ENCODE measurements at regions not wholly inside any gene's neighbourhood (a gene's known extent, or its start where the extent isn't known, plus 50 kb on each side); places are given as distances from the start of the nearest gene placed in this dataset.

DNA sequence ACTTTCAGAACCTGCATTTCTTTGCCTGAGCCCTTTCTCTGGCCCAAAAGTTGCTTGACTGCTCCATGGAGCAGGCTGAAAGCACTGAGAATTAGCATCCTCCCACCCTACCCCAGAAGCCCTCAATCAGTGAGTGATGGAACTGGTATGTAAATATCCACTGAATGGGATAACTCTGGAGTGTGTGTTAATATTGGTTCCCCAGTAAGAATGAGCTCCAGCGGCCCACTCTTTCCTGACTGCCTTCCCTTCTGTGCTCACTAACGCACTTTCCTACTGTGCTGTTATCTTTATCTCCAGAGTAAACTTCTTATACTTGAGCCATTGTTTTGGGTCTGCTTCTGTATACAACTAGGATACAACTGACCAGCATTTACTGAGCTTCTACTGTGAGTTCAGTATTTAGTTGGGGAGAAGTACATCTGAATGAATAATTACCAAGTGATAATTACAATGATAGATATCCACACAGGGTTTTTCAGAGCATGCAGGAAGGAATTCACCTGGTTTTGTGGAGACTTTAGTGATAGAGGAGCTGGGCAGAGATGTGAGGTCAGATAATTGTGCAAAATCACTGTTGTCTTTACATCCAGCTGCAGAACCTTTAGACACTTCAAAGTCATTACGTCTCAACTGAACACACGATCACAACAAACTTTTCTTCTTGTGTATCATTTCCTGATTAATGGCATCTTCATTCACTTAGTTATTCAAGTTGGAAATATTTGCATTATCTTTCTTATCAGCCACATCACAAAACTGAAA lies 149.2 kb upstream of the BTG1 start:
- DNase-seq (ENCODE audit: low read depth in 4 of 4, low spot score in 3 of 4), result no peak

DNA sequence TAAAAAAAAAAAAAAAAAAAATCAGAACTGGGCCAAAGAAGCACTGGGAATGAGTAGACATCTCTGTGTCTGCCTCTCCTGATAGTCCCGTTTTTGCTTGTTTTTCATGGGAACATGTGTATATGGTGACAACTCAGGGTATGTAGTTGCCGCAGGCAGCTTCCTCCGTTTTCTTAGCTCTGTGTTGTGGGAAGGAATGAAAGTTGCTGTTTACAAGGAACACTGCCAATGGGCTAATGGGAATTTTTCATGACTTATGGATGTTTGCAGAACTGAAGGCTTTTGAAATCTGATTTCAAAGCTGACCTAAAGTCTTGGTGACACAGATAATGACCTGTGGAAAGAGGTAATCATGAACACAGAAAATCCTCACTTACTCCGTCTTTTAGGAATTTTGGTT lies 146.4 kb upstream of the BTG1 start:
- no peak for DNase-seq (ENCODE audit: low read depth in 4 of 4, low spot score in 3 of 4)

DNA sequence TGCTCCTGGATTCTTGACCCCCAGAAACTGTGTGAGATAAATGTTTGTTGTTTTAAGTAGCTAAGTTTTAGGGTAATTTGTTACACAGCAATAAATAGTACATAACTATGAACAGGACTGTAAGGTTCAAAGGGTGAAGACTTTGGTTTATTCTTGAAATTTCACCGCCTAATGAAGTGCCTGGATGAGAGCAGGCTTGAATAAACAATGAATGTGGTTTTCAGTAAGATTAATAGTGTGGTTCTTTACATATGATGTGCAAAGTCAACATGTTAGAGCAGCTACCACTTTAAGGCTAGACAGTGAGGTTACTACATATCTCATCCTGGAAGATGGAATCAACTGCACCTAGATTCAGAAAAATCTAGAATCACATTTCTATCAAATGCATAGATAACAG lies 145.2 kb upstream of the BTG1 start:
- DNase-seq (ENCODE audit: low read depth in 4 of 4, low spot score in 3 of 4), result no peak

DNA sequence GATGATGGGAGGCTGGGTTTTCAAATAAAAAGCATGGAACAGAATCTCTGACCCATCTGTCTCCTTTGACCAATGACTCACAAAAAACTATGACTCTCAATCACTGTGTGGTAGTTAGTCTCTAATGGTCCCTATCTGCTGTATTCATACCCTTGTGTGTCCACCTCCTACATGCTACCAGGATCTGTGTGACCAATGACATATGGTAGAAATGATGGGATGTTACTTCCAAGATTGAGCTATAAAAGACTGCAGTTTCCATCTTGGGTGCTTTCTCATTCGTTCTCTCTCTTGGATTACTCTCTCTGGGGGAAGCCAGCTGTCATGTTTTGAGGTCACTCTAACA lies 144.7 kb upstream of the BTG1 start:
- DNase-seq (ENCODE audit: low read depth in 4 of 4, low spot score in 3 of 4), result no peak

DNA sequence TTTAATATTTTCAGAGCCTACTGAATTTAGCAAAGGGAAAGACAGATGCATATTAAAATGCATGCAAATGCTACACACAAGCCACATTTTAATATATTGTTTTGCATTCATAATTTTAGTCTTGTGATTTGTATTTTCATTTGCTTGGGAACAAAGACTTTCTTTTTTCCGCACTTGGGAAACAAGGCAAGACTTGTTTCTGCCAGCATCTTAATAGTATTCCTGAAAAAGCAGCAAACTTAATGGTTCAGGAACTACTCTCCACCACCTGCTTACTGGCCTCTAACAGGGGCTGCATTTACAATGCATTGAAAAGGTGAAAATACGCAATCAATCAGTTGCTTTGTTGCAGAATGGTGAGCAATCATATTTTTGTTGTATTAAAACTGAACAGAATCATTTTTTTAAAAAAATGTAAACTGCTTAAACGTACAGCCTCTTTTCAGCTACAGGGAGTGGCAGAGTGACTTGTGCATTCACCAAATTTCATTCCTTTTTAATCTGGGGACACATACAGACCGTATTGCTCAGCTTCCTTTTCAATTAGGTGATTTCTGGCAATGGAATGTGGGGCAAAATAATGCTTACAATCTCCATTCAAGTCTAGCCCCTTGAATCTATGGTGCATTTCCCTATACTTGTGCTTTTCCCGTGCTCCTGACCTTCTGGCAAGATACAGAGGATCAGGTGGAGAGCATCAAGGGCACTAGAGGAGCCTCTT lies 144.1 kb upstream of the BTG1 start:
- no peak for DNase-seq (ENCODE audit: low read depth in 4 of 4, low spot score in 3 of 4)

DNA sequence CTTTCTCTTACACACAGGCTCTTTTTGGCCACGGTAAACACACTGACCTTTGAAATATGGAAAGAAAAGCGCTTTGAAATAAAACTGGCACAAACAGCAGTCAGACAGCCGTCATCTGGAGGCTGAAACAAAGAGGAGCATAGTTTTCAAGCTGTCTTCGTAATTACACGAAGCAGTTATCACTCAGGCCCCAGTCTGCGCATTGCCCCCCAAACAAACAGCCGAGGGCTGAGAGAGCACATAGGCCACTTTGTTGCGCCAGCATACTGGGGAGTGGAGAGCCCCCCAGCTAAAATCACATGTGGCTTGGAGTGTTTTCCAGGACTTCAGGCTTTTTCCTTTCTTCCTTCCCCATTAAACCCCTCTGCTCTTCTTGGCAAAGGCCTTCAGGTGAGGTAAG lies 142.9 kb upstream of the BTG1 start:
- DNase-seq (ENCODE audit: low read depth in 4 of 4, low spot score in 3 of 4), result no peak

DNA sequence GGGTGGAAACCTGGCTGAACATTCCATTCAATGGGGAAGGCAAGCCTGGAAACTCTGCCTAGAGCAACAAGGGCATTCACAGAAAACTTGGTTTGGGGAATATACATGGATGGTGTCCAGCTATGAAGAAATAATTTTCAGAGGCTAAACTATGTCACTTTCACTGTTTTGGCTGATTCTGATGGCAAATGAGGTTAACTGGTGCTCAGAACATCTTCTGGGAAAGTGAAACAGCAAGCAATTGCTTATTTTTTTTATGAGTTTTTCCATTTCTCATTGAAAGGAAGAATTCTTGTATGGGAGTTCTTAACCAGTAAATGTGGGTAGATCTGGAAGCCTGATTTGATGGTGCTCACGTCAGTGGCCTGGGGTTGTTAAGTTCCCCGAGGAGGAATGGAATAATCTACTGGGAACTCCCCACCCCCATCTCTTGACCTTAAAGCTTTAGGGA lies 132.8 kb upstream of the BTG1 start:
- DNase-seq (ENCODE audit: low read depth in 4 of 4, low spot score in 3 of 4), result no peak

DNA sequence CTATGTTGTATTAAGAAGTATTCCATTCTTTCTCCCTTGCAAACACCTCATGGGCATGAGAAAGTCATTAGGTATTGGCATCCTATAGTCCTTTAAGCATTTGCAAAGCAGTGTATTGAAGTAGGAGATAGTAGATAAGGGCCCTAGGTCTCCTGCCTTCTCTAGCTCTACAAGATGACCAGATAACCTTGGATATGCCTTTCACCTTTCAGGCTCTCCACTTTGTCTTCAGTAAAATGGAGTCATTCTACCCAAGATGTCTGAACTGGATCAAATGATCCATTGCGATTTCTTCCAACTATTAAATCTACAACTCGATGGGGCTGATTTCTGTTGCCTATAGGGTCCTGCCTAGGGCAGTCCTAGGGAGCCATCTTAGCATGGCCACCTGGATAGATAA lies 132.1 kb upstream of the BTG1 start:
- no peak for DNase-seq (ENCODE audit: low read depth in 4 of 4, low spot score in 3 of 4)

DNA sequence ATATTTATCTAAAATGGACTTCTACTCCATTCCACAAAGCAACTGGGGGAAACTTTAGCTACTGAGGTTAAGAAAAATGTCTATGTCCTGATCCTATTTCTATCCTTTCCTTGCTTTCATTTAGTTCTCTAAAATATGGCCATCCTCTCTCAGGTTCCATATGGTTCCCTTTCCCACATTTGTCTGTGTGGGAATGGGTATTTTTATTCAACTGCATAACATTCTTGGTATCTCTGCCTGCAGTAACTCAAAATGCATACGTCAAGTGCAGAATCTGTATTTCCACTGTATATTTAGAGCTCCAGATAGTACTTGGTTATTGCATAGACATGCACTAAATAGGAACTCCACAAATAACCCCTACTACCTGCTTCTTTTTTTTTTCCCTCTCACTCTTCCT lies 130.6 kb upstream of the BTG1 start:
- no peak for DNase-seq (ENCODE audit: low read depth in 4 of 4, low spot score in 3 of 4)

DNA sequence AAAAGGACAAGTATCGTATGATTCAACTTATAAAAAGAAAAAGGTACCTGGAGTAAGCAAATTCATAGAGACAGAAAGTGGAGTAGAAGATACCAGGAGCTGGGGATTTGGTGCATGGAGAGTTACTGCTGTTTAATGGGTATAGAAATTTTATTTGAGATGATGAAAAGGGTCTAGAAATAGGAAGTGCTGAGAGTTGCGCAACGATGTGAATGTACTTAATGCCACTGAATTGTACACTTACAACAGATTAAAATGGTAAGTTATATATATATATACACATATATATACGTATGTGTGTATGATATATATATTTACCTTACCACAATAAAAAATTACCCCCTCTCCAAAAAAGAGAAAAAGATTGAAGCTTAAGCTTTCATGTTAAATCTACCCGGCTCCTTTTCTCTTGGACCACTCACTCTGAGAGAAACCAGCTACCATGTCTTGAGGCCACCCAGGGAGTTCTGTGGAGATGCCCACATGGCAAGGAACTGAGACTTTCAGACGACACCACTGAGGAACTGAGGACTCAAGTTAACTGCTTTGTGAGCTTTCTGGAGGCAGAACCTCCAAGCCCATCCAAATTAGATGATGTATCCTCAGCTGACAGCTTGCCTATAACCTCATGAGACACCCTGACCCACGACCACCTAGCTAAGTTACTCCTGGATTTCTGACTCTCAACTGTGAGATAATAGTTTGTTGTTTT lies 130.0 kb upstream of the BTG1 start:
- no peak for DNase-seq (ENCODE audit: low read depth in 4 of 4, low spot score in 3 of 4)

DNA sequence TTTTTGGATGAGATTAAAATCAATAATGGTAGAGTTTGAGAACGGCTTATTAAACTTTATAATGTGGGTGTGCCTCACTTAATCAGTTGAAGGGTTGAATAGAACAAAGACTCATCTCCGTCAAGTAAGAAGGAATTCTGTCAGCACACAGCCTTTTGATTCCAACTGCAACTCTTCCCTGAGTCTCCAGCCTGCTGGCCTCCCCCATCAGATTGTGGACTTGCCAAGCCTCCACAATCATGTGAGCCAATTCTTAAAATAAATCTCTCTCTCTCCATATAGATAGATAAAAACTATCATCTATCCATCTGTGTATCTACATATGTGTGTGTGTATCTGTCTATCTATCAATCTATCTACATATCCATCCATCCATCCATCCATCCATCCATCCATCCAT lies 127.4 kb upstream of the BTG1 start:
- no peak for DNase-seq (ENCODE audit: low read depth in 4 of 4, low spot score in 3 of 4)

DNA sequence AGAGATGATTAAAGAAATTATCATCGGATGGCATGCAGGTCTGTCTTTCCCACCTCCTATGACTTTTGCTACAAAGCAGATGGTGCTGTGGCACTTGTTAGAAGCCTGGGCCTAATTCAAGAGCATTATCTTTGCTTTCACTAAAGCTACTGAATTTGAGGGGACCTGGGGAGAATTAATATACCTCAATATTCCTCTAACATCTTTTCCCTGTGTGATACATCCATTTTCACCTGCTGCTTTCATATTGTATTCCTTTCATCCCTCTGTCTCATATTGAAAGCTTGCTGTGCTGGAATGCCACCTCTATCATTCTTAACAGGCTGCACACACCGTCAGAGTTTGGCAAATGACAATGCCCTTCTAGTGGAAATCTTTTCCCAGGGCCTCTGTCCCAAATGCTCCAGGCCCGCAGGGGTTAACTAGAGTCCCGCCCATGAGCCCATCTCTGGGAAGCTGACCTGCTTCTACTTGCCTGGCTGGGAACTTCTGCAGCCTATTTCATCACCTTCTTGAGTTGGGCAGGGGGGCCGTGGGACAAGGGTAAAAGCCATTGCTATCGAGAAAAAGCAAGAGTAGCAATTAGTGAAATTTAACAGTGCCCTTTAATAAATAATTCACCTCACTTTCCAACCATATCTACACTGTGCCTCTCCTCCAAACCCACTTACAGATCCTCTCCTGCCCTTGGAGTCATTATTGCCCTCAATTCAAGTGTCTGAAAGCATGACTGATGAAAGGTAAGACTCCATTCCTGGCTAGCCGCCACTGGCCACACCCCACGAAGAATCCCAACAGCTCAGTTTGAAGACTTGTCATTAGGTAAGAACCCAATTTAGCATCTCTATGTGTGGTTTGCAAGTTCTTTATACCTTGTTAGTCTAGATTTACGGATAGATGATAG lies 126.7 kb upstream of the BTG1 start:
- no peak for DNase-seq (ENCODE audit: low read depth in 4 of 4, low spot score in 3 of 4)

DNA sequence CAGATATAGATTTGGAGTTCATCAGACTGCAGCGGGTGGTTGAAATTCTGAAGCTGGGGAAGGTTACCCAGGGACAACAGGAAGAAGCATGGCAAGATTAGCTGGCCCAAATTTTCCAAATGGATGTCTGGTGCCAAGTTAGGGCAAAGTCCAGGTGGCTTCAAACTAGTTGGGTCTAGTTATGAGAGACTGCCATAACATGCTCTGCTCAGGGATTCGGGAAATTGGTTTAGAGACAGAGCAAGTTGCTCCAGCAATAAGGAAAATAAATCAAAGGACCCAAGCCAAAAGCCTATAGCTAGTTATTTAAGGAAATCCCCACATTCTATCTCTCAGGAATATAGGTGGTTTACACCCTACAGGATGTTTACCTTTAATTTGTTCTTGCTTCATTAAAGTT lies 125.7 kb upstream of the BTG1 start:
- no peak for DNase-seq (ENCODE audit: low read depth in 4 of 4, low spot score in 3 of 4)

DNA sequence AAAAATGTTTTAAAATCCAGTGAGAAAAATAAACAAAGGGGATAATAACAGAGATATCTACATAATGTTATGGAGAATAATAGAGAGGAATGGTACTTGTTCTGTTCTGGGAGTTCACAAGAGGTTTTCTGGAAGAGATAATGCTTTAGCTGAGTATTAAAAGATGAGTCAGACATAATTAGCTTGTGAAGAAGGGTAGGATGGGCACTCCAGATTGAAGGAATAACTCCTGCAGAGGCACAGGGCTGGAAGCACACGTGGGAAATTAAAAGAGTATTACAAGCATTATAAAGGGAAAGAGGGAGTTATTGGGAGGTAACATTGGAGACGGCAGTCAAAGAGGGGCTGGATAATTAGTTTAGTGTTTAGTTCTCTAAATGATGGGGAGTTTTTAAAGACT lies 124.9 kb upstream of the BTG1 start:
- no peak for DNase-seq (ENCODE audit: low read depth in 4 of 4, low spot score in 3 of 4)

DNA sequence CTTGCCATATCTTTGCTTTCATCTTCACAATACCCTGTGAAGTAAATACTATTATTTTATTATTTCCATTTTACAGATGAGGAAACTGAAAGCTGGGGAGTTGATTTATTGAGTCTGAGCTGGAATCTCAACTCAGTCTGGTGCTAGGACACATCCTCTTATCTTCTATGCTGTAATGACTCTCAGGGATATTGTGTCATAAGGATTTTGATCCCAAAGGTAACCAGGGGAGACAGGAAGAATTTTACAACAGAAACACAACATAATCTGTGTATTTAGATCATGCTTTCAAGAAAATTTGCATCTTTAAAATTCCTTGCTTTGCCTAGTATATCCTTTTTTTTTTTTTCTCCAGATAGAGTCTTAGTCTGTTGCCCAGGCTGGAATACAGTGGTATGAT lies 123.3 kb upstream of the BTG1 start:
- no peak for DNase-seq (ENCODE audit: low read depth in 4 of 4, low spot score in 3 of 4)

DNA sequence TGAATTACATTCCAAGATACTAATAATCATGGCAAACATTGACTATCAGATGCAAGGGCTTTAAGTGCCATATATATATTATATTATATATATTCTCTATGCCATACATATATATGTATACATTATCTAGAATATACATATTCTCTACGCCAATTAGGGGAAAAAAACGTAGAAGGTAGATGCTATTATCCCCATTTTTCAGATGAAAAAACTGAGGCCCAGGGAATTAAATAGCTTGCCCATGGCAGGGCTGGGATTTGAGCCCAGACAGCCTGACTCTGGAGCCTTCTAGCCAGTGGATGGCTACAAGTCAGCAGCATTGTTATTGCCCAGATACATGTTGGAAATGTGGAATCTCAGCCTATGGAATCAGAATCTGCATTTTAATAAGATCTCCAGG lies 116.0 kb upstream of the BTG1 start:
- no peak for DNase-seq (ENCODE audit: low read depth in 4 of 4, low spot score in 3 of 4)

DNA sequence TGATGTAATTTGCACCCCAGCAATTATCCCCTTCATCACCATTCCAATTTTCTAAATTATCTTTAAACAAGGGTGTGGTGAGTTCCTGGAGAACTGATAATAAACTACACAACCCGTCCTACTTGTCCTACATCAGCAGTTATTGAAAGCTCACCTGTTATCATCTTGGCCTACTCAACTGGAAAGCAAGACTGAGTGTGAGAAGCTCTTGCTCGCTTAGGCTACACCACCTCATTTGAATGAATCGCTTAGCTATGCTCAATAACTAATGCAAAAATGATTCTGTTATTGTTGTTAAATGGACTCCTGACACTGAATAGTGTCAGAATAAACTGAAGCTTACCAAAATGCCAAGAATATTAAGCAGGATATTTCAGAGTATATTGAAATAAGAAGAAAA lies 115.4 kb upstream of the BTG1 start:
- no peak for DNase-seq (ENCODE audit: low read depth in 4 of 4, low spot score in 3 of 4)

DNA sequence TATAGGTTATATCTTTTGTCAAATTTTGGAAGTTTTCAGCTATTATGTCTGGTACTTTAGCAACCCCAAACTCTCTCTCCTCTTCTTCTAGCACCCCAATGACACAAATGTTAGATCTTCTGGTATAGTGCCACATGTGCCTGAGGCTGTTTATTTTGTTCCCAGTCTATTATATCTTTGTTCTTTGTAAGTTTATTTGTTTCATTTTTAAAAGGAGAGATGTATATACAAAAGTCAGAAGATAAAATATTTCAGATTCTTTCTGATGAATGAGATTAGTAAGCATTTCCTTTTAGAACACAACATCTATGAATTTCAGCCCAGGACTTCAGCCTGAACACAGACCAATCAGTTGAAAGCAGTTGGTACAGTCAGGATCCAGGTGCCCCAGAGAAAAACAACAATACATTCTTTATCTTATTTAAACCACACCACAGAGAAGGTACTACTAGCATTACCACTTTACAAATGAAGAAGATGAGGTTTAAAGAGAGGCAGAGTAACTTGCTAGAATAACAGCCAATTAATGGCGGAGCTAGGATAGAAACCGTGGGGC lies 114.1 kb upstream of the BTG1 start:
- no peak for DNase-seq (ENCODE audit: low read depth in 4 of 4, low spot score in 3 of 4)

DNA sequence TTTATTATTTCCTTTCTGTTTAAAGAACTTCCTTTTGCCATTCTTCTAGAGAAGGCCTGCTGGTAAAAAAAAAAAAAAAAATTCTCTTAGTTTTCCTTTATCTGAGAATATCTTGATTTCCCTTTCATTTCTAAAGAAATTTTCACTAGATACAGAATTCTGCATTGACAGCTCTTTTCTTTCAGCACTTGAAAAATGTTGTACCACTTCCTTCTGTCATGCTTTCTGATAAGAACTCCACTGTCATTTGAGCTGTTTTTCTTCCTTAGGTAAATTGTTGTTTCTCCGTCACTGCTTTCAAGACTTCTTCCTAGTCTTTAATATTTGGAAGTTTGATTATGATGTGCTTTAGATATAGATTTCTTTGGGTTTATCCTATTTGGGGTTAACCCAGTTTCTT lies 113.6 kb upstream of the BTG1 start:
- DNase-seq (ENCODE audit: low read depth in 4 of 4, low spot score in 3 of 4), result no peak

DNA sequence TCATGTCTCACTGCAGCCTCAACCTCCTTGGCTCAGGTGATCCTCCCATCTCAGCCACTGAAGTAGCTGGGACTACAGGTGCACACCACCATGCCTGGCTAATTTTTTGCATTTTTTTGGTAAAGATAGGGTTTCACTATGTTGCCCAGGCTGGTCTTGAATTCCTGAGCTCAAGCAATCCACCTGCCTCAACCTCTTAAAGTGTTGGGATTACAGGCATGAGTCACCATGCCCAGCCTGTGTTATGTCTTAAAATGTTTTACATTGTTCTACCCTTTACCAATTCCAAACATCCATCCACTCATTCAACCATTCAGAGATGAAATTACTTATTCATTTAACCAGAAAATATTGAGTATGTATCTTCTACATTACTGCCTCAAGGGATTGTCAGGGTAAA lies 111.6 kb upstream of the BTG1 start:
- DNase-seq (ENCODE audit: low read depth in 4 of 4, low spot score in 3 of 4), result no peak

DNA sequence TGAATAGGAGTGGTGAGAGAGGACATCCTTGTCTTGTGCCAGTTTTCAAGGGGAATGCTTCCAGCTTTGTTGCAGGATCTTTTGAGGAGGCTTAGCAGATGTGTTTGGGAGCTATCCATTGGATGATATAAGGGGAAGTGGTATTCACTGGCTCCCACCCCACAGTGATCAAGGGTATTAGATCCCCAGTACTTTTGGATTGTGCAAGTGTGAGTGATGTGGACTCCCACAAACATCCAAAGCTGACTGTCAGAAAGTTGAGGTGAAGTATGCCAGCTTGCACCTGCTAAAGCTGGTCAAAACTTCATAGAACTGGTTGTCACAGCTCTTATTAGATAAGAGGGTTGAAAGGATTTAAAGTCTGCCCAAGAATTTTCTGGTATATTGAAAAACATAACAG lies 110.1 kb upstream of the BTG1 start:
- no peak for DNase-seq (ENCODE audit: low read depth in 4 of 4, low spot score in 3 of 4)

All from right renal pelvis (tissue), 4 donors.